ENCODE measurements at regions not wholly inside any gene's neighbourhood (a gene's known extent, or its start where the extent isn't known, plus 50 kb on each side); places are given as distances from the start of the nearest gene placed in this dataset.
A peak's percentile ranks its signal among the peaks of the same experiment; 100 is the strongest.

DNA sequence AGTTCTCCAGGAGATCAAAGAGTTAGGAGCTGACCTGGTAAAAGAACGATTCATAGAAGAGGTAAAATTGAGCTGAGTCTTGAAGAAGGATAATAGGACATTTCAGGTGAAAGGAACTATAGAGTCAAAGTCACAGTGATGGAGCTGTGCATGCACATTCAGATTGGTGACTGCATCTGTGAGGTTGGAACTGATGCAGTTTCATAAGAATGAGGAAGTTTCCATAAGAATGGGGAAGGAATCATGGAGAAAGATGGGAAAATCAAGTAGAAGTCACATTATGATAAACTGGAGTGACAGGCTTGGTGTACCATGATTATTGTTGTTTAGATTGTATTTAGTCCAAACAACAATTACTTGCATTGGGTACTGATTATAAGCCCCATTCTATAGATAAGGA is 232.2 kb downstream of the FAM76B start:
- no peak for FAIRE-seq
- TF ChIP-seq POLR2AphosphoS5 (IDR thresholded peaks at IDR 0.05; ENCODE audit: low read depth, low read length) = no peak
- no peak for TF ChIP-seq POLR2A (IDR thresholded peaks at IDR 0.05; ENCODE audit: low read depth, low read length)
- no peak for TF ChIP-seq TAF1 (IDR thresholded peaks at IDR 0.05; ENCODE audit: borderline replicate concordance, low read depth, low read length)
- no peak for DNase-seq (ENCODE audit: insufficient read length)

DNA sequence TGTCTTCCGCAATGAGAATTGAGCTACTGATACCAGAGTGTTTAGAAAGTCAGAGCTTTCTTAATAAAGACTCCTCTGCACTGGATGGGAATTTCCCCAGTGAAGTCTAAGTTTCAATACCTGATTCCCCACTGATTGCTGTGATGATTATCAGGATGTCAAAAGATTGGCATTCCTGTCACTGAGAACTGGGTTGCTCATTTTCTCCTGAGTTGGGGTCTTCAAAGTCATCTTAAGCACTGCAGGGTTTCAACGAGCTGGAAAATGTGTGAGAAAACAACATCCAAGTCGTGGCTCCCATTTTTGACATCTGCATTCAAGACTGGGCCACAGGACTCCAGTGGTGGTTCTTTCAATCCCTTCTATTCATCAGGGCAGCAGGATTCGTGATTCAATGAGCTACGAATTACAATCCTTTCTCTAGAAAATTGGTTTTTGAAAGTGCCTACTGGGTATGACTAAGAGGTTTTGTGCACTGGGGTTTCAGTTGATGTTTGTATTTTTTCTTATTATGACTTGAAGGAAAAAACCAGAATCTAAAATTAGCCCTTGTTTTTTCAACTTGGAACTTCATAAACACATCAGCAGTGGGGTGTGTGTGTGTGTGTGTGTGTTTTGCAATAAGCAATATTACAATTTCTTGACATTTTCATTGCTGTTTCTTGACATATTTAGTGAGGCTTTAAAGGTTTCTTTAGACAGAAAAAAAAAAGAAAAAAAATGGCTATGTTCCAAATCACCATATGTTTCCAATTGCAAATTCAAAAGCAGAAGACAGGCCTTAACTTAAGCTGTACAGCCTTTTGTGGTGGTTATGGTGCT is 233.0 kb downstream of the FAM76B start:
- peak; percentile 2 for DNase-seq (ENCODE audit: insufficient read length)
- FAIRE-seq = peak; percentile 91
- TF ChIP-seq POLR2A (IDR thresholded peaks at IDR 0.05; ENCODE audit: low read depth, low read length) = peak; percentile 34; the same call in 1 of the 2 replicates
- TF ChIP-seq POLR2AphosphoS5 (IDR thresholded peaks at IDR 0.05; ENCODE audit: low read depth, low read length) = no peak
- TF ChIP-seq TAF1 (IDR thresholded peaks at IDR 0.05; ENCODE audit: borderline replicate concordance, low read depth, low read length) = no peak

DNA sequence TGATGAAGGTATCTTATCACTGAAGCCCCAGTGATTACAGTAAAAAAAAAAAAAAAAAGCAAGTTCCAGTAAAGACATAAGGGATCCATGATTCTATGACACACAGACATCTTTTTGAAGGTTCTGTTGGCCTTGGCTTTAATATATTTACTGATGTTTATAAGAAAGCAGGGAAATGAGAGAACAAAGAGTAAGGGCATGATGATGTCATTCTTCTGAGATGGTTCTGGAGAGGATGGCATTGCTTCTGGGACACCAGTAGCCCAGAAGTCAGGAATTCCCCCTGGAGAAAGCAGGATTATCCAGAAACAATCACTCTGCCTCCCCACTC is 233.6 kb downstream of the FAM76B start:
- no peak for TF ChIP-seq POLR2AphosphoS5 (IDR thresholded peaks at IDR 0.05; ENCODE audit: low read depth, low read length)
- TF ChIP-seq POLR2A (IDR thresholded peaks at IDR 0.05; ENCODE audit: low read depth, low read length) = no peak
- DNase-seq (ENCODE audit: insufficient read length) (no peak), FAIRE-seq (no peak)

DNA sequence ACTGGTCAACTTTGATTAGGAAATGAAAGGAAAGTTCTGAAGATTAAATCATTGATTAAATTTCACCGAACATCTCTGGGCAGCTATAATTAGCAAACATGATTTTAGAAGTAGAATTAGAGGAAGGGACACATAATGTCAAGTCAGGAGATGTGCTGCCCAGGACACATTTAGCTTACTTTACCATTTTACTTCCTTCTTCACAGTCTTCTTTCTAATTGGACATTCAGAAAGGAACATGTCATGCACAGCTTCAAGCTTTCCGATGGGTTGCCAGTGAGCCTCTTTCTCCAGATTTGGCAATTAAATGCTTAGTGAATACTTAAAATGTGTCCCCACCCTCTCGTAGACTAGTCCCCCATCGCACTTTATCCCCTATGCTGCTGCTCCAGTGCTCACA is 234.7 kb downstream of the FAM76B start:
- TF ChIP-seq POLR2A (IDR thresholded peaks at IDR 0.05; ENCODE audit: low read depth, low read length) (no peak), TAF1 (IDR thresholded peaks at IDR 0.05; ENCODE audit: borderline replicate concordance, low read depth, low read length) (no peak), POLR2AphosphoS5 (IDR thresholded peaks at IDR 0.05; ENCODE audit: low read depth, low read length) (no peak)
- DNase-seq (ENCODE audit: insufficient read length) (no peak), FAIRE-seq (peak; percentile 69)

DNA sequence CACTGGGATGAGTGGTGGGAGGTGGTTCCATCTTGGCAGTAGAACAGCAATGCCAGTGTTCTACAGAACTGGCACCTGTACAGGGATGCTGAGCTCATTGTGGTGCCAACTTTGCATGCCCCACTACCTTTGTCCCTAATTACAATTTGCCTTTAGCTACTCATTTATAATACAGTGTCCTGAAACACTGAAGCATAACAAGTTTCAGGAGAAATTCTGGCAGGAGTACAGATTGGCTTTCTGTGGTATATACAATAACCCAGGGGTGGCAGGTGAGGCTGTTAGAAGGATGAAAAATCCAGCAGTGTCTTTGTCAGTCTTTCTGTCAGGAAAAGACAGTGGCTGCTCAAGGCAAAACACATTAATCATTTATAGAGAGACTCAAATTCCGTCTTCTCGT is 240.3 kb downstream of the FAM76B start:
- DNase-seq (ENCODE audit: insufficient read length) = no peak
- FAIRE-seq = peak; percentile 64
- TF ChIP-seq POLR2A (IDR thresholded peaks at IDR 0.05; ENCODE audit: low read depth, low read length) = no peak
- TF ChIP-seq TAF1 (IDR thresholded peaks at IDR 0.05; ENCODE audit: borderline replicate concordance, low read depth, low read length) = no peak
- no peak for TF ChIP-seq POLR2AphosphoS5 (IDR thresholded peaks at IDR 0.05; ENCODE audit: low read depth, low read length)

DNA sequence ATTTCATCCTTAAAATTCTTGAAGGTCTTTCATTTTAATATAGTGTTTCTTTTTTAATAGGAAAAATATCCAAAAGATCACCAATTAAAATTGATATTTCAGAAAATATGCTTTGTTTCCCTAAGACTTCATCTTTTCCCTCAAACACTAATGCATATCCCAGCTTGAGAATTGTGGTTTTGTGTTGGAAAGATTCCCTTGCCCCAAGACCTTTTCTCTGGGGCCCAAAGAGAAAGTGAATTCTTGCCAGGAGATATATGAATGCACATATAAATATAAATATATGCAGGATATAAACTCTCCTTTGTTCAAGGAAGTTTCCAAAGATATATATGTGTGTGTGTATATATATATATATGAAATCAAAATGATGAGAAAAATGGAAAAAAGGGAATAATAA is 241.2 kb downstream of the FAM76B start:
- no peak for DNase-seq (ENCODE audit: insufficient read length)
- FAIRE-seq = no peak
- no peak for TF ChIP-seq POLR2A (IDR thresholded peaks at IDR 0.05; ENCODE audit: low read depth, low read length)
- no peak for TF ChIP-seq TAF1 (IDR thresholded peaks at IDR 0.05; ENCODE audit: borderline replicate concordance, low read depth, low read length)
- no peak for TF ChIP-seq POLR2AphosphoS5 (IDR thresholded peaks at IDR 0.05; ENCODE audit: low read depth, low read length)

DNA sequence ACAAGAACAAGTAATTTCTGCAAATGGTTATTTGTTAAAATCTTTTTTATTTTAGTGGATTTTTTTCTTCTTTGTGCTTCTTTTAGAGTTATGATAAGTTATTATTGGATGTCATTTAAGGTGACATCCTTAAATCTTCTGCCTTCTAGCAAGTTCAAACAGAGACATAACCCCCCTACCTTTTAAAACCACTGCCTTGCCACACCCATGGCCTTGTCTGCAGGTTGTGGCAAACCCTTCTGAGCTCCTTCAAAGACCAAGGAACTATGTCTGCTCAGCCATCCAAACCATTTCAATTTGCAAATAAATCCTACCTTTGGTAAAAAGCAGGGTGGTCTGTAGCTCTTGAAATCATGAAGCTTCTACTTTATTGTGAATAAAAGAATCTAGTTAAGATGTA is 241.6 kb downstream of the FAM76B start:
- DNase-seq (ENCODE audit: insufficient read length) (no peak), FAIRE-seq (no peak)
- TF ChIP-seq POLR2AphosphoS5 (IDR thresholded peaks at IDR 0.05; ENCODE audit: low read depth, low read length) (no peak), TAF1 (IDR thresholded peaks at IDR 0.05; ENCODE audit: borderline replicate concordance, low read depth, low read length) (no peak), POLR2A (IDR thresholded peaks at IDR 0.05; ENCODE audit: low read depth, low read length) (no peak)

DNA sequence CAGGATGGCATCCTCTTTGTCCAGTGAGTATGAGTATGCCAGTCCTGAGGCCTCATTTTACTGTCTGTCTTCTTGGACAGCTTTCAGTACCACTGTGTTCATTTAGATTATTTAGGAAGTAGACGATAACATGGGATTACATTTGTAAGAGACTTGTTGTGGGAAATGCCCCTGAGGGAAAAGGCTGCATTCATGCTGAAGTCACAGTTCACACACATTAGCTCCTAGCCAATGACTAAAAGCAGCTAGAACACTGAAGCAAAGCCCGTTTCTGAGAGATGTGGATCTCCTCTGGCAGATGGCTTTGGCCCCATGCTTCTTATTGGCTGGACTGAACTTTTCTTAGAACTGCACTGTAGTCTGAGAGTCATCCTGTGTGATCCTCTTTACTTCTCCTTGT is 242.4 kb downstream of the FAM76B start:
- FAIRE-seq (no peak), DNase-seq (ENCODE audit: insufficient read length) (no peak)
- TF ChIP-seq TAF1 (IDR thresholded peaks at IDR 0.05; ENCODE audit: borderline replicate concordance, low read depth, low read length) = no peak
- no peak for TF ChIP-seq POLR2A (IDR thresholded peaks at IDR 0.05; ENCODE audit: low read depth, low read length)
- TF ChIP-seq POLR2AphosphoS5 (IDR thresholded peaks at IDR 0.05; ENCODE audit: low read depth, low read length) = no peak

DNA sequence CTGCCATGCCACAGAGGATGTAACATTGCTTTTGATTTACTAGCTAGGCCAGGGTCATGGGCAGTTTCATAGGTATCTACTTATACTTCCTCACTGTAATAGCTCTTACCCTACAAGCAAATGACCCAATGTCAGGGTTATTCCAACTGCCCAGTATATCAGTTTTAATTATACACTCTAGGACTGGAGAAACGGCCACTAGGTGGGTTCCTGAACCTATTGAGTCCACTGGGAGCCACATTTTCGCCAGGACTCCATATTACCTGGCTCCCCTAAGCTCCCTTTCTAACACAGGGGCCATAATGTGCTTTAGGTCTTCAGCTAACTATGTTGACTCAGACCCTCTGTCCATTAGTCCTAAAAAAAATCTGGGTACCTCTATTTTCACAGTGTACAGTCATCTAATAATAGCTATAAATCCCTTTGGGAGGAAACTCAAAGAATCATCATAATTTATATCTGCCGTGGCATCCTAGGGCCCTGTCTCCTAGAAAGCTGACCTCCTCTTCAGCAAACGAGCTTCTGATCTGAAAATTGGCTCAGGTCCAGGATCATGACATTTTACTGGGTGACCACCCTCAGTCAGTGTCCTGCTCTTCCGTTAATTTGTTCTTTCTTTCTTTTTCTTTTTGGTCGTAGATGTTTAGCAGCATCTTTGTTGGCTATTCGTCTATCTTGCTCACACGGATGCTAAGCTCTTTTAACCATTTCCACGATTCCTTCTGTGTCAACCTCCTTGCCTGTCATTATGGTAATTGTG is 244.3 kb downstream of the FAM76B start:
- FAIRE-seq (no peak), DNase-seq (ENCODE audit: insufficient read length) (no peak)
- no peak for TF ChIP-seq POLR2AphosphoS5 (IDR thresholded peaks at IDR 0.05; ENCODE audit: low read depth, low read length)
- no peak for TF ChIP-seq POLR2A (IDR thresholded peaks at IDR 0.05; ENCODE audit: low read depth, low read length)
- TF ChIP-seq TAF1 (IDR thresholded peaks at IDR 0.05; ENCODE audit: borderline replicate concordance, low read depth, low read length) = no peak

DNA sequence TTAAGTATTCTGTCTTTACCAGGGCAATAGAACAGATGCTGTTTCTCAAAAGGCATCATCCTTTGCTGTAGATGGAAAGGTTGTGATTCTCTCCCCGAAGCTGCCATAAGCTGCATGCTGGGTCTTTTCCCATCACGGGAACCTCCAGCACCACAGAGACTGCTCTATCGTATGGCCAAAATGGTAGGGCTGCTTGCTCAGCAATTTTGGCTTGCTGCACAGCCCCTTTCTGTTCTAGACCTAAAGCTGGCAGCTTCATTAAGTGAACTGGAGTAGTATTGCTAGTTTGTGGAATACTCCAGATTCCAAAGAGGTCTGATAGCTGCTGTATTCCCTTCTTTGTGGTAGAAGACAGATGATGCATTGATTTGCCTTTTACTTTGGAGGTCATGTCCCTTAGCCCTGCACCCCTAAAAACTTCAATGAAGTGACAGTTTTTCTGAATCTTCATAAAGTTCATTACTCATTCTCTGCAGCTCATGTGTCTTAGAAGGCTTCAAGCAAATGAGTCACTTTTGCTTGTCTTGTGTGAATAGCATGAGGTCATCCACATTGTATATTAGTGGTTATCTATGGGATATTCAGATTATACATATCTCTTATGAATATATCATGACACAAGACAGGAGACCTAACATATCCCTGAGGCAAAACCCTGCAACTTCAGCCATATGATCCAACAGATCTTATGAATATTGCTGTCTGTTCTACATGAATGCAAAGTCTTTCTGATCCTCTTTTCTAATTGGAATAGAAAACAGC is 245.3 kb downstream of the FAM76B start:
- DNase-seq (ENCODE audit: insufficient read length) = no peak
- TF ChIP-seq POLR2A (IDR thresholded peaks at IDR 0.05; ENCODE audit: low read depth, low read length) (no peak), TAF1 (IDR thresholded peaks at IDR 0.05; ENCODE audit: borderline replicate concordance, low read depth, low read length) (no peak), POLR2AphosphoS5 (IDR thresholded peaks at IDR 0.05; ENCODE audit: low read depth, low read length) (no peak)
- FAIRE-seq = no peak

DNA sequence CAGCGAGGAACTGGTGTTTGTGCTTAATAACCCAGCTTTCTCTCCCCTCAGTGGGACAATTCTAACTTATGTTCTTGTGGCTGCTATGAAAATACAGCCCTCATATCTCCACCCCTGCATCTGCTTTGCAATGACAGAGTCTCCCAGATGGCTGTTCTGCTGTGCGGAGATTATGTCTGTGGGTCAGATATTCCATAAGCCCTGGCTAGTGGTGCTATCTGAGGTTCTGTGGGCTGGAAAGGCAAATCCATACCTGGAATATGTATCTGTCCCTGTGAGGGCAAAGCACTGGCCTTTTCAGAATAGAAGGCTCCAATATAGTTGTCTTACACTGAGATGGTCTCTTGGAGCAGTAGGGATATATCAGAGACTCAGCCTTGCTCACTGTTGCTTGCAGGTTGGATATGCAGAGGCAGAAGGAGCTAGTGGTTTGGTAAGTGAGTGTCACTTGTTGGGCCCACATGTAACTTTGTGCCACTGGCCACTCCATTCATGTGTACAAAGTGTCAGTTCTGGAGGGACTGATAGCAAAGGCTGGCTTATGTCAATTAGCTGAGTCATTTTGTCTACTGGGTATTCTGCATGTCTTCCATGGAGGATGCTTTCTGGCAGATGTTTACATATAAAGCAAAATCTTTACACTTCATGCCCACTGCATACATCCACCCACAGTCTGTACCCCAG is 246.6 kb downstream of the FAM76B start:
- DNase-seq (ENCODE audit: insufficient read length) (no peak), FAIRE-seq (peak; percentile 70)
- TF ChIP-seq POLR2AphosphoS5 (IDR thresholded peaks at IDR 0.05; ENCODE audit: low read depth, low read length) (no peak), TAF1 (IDR thresholded peaks at IDR 0.05; ENCODE audit: borderline replicate concordance, low read depth, low read length) (no peak), POLR2A (IDR thresholded peaks at IDR 0.05; ENCODE audit: low read depth, low read length) (no peak)
